HG03432 (cell line): ENCODE measurements at regions not wholly inside any gene's neighbourhood (a gene's known extent, or its start where the extent isn't known, plus 50 kb on each side); places are given as distances from the start of the nearest gene placed in this dataset.
"Not testable (repeated sequence)": the region's sequence is repeated elsewhere in the genome, so short reads cannot be mapped to it uniquely, and the experiment has no call there.

ENCODE experiments used
- ATAC-seq: cut with Tn5 transposase; IDR thresholded peaks from one replicate; pipeline ENCODE4 v1.9.1; 2021; ENCODE audit warnings: mild to moderate bottlenecking, moderate library complexity; ENCODE audit not compliant: unreplicated experiment

GRCh38 chr14:66315548-66315947, 170.6 kb upstream of the CCDC196 start:
- ATAC-seq: no peak

DNA sequence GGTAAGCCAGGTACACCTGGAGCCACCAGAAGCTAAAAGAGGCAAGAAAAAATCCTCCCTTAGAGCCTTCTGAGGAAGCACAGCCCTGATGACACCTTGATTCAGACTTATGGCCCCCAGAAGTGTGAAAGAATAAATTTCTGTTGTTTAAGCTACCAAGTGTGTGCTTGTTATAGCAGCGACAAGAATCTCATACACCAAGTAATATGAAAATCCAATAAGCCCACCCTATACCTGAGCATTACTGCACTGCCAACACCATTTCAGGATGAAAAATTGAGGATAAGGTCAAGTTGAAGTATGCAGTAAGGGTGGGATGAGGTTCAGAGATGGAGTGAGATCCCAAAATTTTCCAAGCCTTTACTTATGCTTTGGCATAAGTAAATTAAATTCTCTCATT, 163.6 kb upstream of the CCDC196 start:
- no peak for ATAC-seq

DNA sequence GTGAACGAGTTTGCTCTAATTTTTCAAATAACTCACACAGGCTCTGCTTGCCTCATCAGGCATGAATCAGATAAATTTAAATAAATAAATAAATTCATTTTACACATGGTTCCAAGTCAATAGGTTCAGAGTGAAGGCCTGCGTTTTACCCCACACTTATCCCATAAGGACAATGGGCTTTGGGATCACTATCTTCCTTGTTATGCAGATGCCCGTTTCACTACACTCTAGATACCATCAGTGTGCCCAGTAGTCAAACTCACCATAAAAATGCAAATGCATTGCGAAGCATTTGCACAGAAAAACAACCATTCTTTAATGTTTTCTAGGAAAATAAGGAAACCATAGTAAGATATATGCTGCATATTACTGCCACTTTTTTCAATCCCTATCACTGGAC, 155.9 kb upstream of the CCDC196 start:
- no peak for ATAC-seq

GRCh38 chr14:66330916-66331315, 155.3 kb upstream of the CCDC196 start:
- no peak for ATAC-seq

GRCh38 chr14:66333293-66333692, 152.9 kb upstream of the CCDC196 start:
- ATAC-seq: not testable (repeated sequence)

- ATAC-seq: no peak
These were observed 144.9 kb upstream of the CCDC196 start for GRCh38 chr14:66341239-66341638.

- no peak for ATAC-seq
These were observed 140.2 kb upstream of the CCDC196 start for GRCh38 chr14:66345986-66346385.

DNA sequence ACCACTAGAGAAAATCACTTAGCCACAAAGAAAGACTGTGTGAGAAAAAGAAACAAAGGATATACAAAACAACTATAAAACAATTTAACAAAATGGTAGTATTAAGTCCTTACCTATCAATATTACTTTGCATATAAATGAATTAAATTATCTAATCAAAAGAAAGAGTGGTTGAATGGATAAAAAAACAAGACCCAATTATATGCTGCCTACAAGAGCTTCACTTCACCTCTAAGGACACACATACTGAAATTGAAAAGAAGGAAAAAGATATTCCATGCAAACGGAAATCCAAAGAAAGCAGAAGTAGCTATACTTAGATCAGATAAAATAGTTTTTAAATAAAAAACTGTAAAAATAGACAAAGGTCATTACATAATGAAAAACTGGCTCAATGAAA, 134.9 kb upstream of the CCDC196 start:
- no peak for ATAC-seq

DNA sequence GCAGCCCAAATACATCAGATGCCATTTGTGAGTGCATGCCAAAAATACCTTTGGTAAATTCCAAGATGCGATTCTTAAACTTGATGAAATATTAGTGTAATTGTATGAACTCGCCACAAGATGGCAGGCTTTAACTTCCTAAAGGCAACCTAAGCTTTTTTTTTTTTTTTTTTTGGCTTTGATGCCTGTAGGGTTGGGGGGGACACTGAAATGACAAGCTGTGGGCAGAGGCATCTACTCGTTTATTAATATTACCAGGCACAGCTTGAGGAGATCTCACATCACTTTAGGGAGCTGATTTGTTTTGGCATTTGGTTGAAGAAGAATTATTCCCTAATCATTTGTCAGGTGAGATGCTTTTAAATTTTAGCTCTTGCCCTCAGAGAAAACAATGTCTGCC, 126.7 kb upstream of the CCDC196 start:
- ATAC-seq: no peak

DNA sequence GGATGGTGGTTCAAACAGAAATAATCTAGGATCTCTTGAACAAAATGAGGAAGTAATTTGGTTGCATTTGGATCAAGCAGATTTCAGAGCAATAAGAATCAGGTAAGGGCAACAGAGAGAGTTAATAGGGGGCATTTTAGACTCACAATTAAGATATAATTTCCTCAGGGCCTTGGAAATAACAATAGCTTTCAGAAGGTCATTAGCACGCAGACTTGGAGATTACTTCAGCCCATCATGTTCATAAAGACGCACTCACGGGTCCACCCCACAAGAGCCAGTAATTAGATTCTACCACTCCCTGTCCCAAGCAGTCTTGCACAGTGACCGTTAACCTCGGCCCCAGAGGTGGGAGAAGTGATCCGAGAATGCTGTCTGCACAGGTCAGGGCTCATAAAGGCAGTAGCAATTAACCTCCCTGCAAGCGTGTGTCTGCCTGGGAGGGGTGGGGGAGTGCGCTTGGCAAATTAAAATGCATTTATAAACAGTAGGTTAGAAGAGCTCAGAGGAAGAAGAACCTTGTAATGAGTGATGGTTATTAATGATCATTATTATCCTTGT, 125.7 kb upstream of the CCDC196 start:
- no peak for ATAC-seq

GRCh38 chr14:66361013-66361412, 125.2 kb upstream of the CCDC196 start:
- no peak for ATAC-seq

DNA sequence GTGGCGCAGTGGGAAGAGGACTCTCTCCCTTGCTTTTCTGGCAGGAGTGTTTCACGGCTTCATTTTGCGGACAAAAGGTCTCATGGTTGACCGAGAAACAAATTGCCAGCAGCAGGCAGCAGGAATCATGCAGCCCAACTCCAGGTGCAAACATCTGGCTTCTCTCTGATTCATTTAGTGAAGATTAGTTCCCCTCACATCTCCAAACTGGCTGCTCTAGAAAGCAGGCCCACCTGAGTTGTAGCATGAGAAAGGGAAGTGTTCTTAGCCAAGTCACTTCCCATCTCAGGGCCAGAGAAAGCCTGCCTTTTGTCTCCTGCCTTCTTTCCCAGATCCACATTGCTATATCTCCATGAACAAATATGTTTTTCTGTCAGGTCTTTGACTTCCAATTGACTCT, 120.8 kb upstream of the CCDC196 start:
- no peak for ATAC-seq

DNA sequence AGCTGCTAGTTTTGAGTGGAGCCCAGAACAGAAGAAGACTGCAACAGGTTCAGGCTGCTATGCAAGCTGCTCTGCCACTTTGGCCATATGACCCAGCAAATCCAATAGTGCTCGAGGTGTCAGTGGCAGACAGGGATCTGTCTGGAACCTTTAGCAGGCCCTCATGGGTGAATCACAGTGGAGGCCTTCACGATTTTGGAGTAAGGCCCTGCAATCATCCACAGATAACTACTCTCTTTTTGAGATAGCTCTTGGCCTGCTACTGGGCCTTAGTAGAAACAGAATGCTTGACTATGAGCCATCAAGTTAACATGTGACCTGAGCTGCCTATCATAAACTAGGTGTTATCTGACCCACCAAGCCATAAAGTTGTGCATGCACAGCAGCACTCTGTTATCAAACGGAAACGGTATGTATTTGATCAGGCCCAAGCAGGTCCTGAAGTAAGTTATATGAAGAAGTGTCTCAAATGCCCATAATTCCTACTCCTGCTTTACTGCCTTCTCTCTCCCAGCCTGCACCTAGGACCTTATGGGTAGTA, 116.9 kb upstream of the CCDC196 start:
- ATAC-seq: no peak

DNA sequence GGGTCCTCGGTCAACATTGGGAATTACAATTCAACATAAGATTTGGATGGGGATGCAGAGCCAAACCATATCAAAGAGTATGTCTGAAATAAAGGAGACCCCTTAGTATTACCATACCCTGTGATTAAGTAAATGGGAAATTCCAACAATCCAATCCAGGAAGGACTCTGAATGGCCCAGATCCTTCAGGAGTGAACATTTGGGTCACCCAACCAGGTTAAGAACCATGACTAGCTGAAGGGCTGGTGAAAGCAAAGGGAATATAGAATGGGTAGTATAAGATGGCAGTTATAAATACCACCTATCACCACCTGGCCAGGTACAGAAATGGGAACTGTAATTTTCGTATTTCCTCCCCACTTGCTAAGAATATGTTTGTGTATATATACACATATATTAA, 114.4 kb upstream of the CCDC196 start:
- ATAC-seq: no peak

DNA sequence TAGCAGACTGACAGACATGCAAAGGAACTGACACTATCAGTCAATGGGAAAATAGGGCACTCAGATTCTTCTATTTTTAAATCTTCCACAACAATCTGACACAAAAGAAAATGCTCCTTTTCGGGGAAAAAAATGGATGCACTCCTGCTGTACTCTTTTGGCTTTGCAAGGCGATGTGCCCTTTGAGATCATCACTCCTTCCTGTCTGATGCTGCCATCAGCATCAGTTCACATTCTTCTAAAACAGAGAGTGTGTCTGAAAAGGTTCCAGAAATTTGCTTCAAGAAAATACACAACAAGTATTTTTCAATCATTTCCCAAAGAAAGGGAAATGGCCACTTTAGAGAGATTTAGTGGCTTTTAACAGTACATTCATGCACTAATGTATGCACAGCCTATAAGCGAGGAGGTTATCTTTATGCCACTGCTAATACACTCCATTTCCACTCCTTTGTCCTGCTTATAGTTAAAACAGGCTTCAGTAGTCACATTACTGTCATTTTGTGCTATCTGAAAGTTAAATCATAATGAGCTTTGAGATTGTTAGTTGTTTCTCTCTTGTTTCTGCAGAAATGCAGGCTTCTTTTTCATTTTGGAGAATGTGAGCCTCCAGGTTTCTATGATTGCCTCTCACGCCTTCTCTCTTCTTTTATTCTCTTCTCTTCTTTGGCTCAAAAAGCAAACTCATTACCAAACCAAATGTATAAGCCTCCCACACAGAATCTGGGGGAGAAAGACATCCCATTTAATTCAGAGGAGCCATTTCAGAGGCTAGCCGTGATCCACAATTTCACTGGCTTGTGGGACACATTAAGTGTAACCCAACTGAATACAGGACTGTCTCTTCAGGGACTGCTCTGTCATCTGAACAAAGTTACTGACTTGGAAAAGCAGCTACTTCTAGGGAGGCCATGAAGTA, 110.9 kb upstream of the CCDC196 start:
- no peak for ATAC-seq

- no peak for ATAC-seq
These were observed 108.6 kb upstream of the CCDC196 start for GRCh38 chr14:66377574-66377973.

- no peak for ATAC-seq
These were observed 107.3 kb upstream of the CCDC196 start for GRCh38 chr14:66378712-66379505.

DNA sequence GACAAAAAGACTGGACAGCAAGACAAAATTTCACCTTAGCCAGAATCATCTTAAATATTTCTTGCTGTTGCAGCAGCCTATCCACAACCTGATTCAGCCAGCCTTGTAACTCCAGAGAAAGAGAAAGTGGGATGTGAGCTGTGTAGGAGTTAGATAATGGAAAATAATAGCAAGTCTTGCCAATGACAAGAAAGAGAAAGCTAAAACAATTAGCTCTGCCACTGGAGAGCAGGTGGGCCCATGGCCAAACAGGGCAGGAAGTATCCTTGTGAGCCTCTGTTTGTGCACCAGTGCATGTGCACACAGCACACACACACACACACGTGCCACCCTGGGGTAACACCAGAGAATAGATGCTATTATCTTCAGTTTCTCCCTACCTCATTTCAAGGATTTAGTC, 106.0 kb upstream of the CCDC196 start:
- ATAC-seq: no peak

DNA sequence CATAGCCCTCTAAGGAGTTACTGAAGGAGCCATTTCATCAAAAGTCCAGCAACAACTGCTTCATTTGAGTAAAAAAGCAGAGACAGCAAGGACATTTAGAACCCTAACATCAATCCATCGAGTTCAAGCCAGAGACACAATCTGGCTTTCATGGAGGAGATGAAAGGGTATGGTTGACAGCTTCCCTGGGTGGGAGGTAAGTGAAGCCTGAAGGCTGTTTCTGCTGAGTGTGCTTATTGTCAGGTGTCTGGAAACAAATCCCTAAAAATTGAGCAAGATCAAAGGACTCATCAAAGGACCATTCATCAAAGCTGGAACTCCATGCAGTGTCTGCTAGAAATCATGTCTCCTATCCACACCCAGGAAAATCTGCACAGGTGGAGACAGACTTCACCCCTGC, 104.4 kb upstream of the CCDC196 start:
- no peak for ATAC-seq

DNA sequence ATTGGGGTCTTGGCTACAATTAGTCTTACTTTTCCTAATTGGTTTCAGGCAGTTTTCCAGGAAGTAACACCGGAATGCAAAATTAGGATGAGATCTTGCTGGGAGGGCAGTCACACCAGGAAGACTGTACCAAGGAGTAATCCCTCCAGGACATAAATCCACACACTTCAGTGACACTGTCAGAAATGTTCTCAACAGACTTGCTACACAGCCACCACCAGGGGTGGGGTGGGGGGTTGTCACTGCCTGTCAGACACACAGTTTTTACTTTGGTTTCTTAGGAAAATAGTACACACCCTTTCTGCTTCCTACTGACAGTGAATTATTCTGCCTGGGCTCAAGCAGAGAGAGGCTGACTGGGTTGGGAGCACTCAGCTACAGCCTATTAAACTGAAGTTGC, 102.9 kb upstream of the CCDC196 start:
- no peak for ATAC-seq

GRCh38 chr14:66383771-66384170, 102.4 kb upstream of the CCDC196 start:
- no peak for ATAC-seq
